ENCODE measurements at regions not wholly inside any gene's neighbourhood (a gene's known extent, or its start where the extent isn't known, plus 50 kb on each side); places are given as distances from the start of the nearest gene placed in this dataset.

- TF ChIP-seq HDAC1 (IDR thresholded peaks at IDR 0.05): no peak
- no peak for TF ChIP-seq SMAD4 (CRISPR knock-in tag; conservative IDR thresholded peaks at IDR 0.05)
Observed at GRCh38 chr5:87888139-87888538, 380.5 kb downstream of the TMEM161B start (continued).

GRCh38 chr5:87887247-87887646 is 381.4 kb downstream of the TMEM161B start:
- ChIA-PET POLR2A (no interaction called here), CTCF (ENCODE audit: low intra/inter-chr PET ratio) (no interaction called here)

DNA sequence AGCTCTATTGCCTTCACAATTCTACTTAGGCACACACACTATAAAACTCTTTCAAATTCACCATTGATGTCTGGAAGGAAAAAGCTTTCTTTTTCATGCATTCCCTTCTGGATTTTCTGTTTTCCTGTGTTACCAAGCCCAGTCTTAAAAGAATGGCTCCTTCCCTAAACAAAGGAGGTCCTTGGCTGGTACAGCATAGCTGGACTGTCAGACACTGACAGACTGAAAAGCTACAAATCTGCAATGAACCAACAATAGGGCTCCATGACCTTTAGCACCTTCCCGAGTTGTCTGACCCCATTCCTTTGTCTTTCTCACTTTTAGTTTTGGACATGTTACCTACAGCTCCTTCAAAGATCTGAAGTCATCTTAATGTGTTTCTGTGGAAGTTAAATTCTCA is 382.5 kb downstream of the TMEM161B start:
- intact Hi-C loops (cut with micrococcal nuclease) (no loop called here), in situ Hi-C loops (cut with MboI) (no loop called here)
- H3K36me3 ChIP-seq (ENCODE audit: control insufficient read depth, insufficient read depth, low read length): no peaks in the 10 kb centered on the region
- H4K20me1 ChIP-seq (replicated peaks; ENCODE audit: control insufficient read depth, insufficient read depth, low read length): no peaks in the 10 kb centered on the region
- no peak for TF ChIP-seq CTCF (IDR thresholded peaks at IDR 0.05 in 2 of 3, conservative IDR thresholded peaks at IDR 0.05 in 1 of 3; ENCODE audit: insufficient read depth in 2 of 3, low read depth in 1 of 3, low read length in 3 of 3)
- no peak for TF ChIP-seq ZNF274 (IDR thresholded peaks at IDR 0.05; ENCODE audit: borderline replicate concordance, low read depth, low read length)
- H3K4me3 ChIP-seq: no peak overlapping the region
- H2AFZ ChIP-seq (ENCODE audit: low read depth, low read length): no peak overlapping the region
- ChIA-PET CTCF (ENCODE audit: low intra/inter-chr PET ratio) (interaction anchor here (0.6 kb wide), 1 partner anchor 239 kb away, joined by 3 read pairs; no protein-coding TSS in a partner anchor), POLR2A (no interaction called here)
- 0% methylated on average over 1 of the region's 1 CpG for WGBS (ENCODE audit: insufficient coverage, low coverage, missing lambda C conversion rate)
- H3K27ac ChIP-seq (ENCODE audit: extremely low read depth, low read depth, low read length): no peak overlapping the region
- H3K79me2 ChIP-seq (ENCODE audit: control insufficient read depth, insufficient read depth, low read length): no peaks in the 10 kb centered on the region
- H3K4me2 ChIP-seq (ENCODE audit: insufficient read depth, low read length): no peak overlapping the region
- FAIRE-seq (no peak), DNase-seq (ENCODE audit: extremely low read depth in 1 of 4, low spot score in 3 of 4) (no peak), ATAC-seq (no peak)
- BruUV-seq (replicated peaks): no TSS peak
- no peaks in the 10 kb centered on the region; the same call in 1 of the 2 replicates for H3K9me3 ChIP-seq (replicated peaks; ENCODE audit: control insufficient read depth, insufficient read depth, low read depth, low read length)
- no peaks in the 10 kb centered on the region for H3K9me1 ChIP-seq (ENCODE audit: control insufficient read depth, insufficient read depth, low read length)
- no peaks in the 10 kb centered on the region for H3K27me3 ChIP-seq (ENCODE audit: control insufficient read depth in 2 of 2, insufficient read depth in 2 of 2, low read length in 2 of 2)
- H3K9ac ChIP-seq (ENCODE audit: insufficient read depth in 1 of 2, low read depth in 2 of 2, low read length in 2 of 2): no peak overlapping the region
- no peaks in the 10 kb centered on the region for H3K4me1 ChIP-seq (replicated peaks in 1 of 2; ENCODE audit: control insufficient read depth in 2 of 2, insufficient read depth in 2 of 2, low read length in 2 of 2)

More at GRCh38 chr5:87887247-87887646, 381.4 kb downstream of the TMEM161B start:
- Histone ChIP-seq H3K9me3 (replicated peaks; ENCODE audit: control insufficient read depth, insufficient read depth, low read depth, low read length) (no peaks in the 10 kb centered on the region; the same call in 1 of the 2 replicates), H3K9me1 (ENCODE audit: control insufficient read depth, insufficient read depth, low read length) (no peaks in the 10 kb centered on the region), H3K79me2 (ENCODE audit: control insufficient read depth, insufficient read depth, low read length) (no peaks in the 10 kb centered on the region), H3K27ac (ENCODE audit: extremely low read depth, low read depth, low read length) (no peak overlapping the region), H3K4me1 (replicated peaks in 1 of 2; ENCODE audit: control insufficient read depth in 2 of 2, insufficient read depth in 2 of 2, low read length in 2 of 2) (no peaks in the 10 kb centered on the region), H3K9ac (ENCODE audit: insufficient read depth in 1 of 2, low read depth in 2 of 2, low read length in 2 of 2) (no peak overlapping the region), H3K36me3 (ENCODE audit: control insufficient read depth, insufficient read depth, low read length) (no peaks in the 10 kb centered on the region), H3K27me3 (ENCODE audit: control insufficient read depth in 2 of 2, insufficient read depth in 2 of 2, low read length in 2 of 2) (no peaks in the 10 kb centered on the region), H3K4me3 (no peak overlapping the region), H2AFZ (ENCODE audit: low read depth, low read length) (no peak overlapping the region), H3K4me2 (ENCODE audit: insufficient read depth, low read length) (no peak overlapping the region), H4K20me1 (replicated peaks; ENCODE audit: control insufficient read depth, insufficient read depth, low read length) (no peaks in the 10 kb centered on the region)
- WGBS (ENCODE audit: insufficient coverage, low coverage, missing lambda C conversion rate): 0% methylated on average over 2 of the region's 2 CpGs
- intact Hi-C loops (cut with micrococcal nuclease): no loop called here
- TF ChIP-seq SMARCE1 (IDR thresholded peaks at IDR 0.05): no peak
- TF ChIP-seq RNF2 (IDR thresholded peaks at IDR 0.05): no peak
- no peak for TF ChIP-seq PHB2 (IDR thresholded peaks at IDR 0.05; ENCODE audit: low read depth)
- TF ChIP-seq RBM25 (IDR thresholded peaks at IDR 0.05; ENCODE audit: low read depth, low read length, severe bottlenecking): no peak
- ATAC-seq: no peak
- in situ Hi-C loops (cut with MboI): no loop called here
- DNase-seq (ENCODE audit: extremely low read depth in 1 of 4, low spot score in 3 of 4): no peak
- no TSS peak for BruUV-seq (replicated peaks)
- no peak for FAIRE-seq

All from K562 (cell line).